ENCODE measurements at regions not wholly inside any gene's neighbourhood (a gene's known extent, or its start where the extent isn't known, plus 50 kb on each side); places are given as distances from the start of the nearest gene placed in this dataset.

GRCh38 chr4:71857713-71858451 lies 74.0 kb upstream of the GC start:
- Histone ChIP-seq H3F3A (ENCODE audit: insufficient read depth, low read length) (no peaks in the 10 kb centered on the region), H3K79me2 (ENCODE audit: insufficient read depth, low read length) (no peaks in the 10 kb centered on the region), H2AFZ (ENCODE audit: low read length) (no peak overlapping the region), H3K4me3 (ENCODE audit: low read depth, low read length, poor library complexity, severe bottlenecking) (no peak overlapping the region), H3K9me2 (ENCODE audit: low read depth, low read length) (no peaks in the 10 kb centered on the region), H3K9ac (ENCODE audit: low read length) (no peak overlapping the region), H3K4me1 (ENCODE audit: insufficient read depth, low read length, severe bottlenecking) (no peaks in the 10 kb centered on the region), H3K36me3 (ENCODE audit: insufficient read depth, low read length) (no peaks in the 10 kb centered on the region), H3K27me3 (ENCODE audit: insufficient read depth, low read length) (no peaks in the 10 kb centered on the region), H3K4me2 (ENCODE audit: low read length) (no peak overlapping the region), H3K9me3 (ENCODE audit: low read length) (peaks cover 2% of the 10 kb centered on the region; the same call in 1 of the 2 replicates), H3K27ac (ENCODE audit: low read depth, low read length, poor library complexity, severe bottlenecking) (no peak overlapping the region), H4K20me1 (ENCODE audit: insufficient read depth, low read length) (no peaks in the 10 kb centered on the region)
- TF ChIP-seq EZH2 (IDR thresholded peaks at IDR 0.05; ENCODE audit: borderline replicate concordance, low read length) (no peak), CTCF (IDR thresholded peaks at IDR 0.05; ENCODE audit: low read length) (no peak)

- no peak overlapping the region for H3K4me3 ChIP-seq (ENCODE audit: low read depth, low read length, poor library complexity, severe bottlenecking)
Observed at GRCh38 chr4:71860643-71861042, 76.8 kb upstream of the GC start.

GRCh38 chr4:71862315-71862714 lies 78.4 kb upstream of the GC start:
- TF ChIP-seq CTCF (IDR thresholded peaks at IDR 0.05; ENCODE audit: low read length) (no peak), EZH2 (IDR thresholded peaks at IDR 0.05; ENCODE audit: borderline replicate concordance, low read length) (no peak)
- Histone ChIP-seq H2AFZ (ENCODE audit: low read length) (no peak overlapping the region), H3K9me3 (ENCODE audit: low read length) (peaks cover 2% of the 10 kb centered on the region; the same call in 1 of the 2 replicates), H4K20me1 (ENCODE audit: insufficient read depth, low read length) (no peaks in the 10 kb centered on the region), H3K27ac (ENCODE audit: low read depth, low read length, poor library complexity, severe bottlenecking) (no peak overlapping the region), H3K79me2 (ENCODE audit: insufficient read depth, low read length) (no peaks in the 10 kb centered on the region), H3F3A (ENCODE audit: insufficient read depth, low read length) (no peaks in the 10 kb centered on the region), H3K4me1 (ENCODE audit: insufficient read depth, low read length, severe bottlenecking) (no peaks in the 10 kb centered on the region), H3K4me3 (ENCODE audit: low read depth, low read length, poor library complexity, severe bottlenecking) (no peak overlapping the region), H3K36me3 (ENCODE audit: insufficient read depth, low read length) (no peaks in the 10 kb centered on the region), H3K9ac (ENCODE audit: low read length) (no peak overlapping the region), H3K9me2 (ENCODE audit: low read depth, low read length) (no peaks in the 10 kb centered on the region), H3K27me3 (ENCODE audit: insufficient read depth, low read length) (no peaks in the 10 kb centered on the region), H3K4me2 (ENCODE audit: low read length) (no peak overlapping the region)

More at GRCh38 chr4:71860643-71861042, 76.8 kb upstream of the GC start:
- H3F3A ChIP-seq (ENCODE audit: insufficient read depth, low read length): no peaks in the 10 kb centered on the region
- H3K4me2 ChIP-seq (ENCODE audit: low read length): no peak overlapping the region
- TF ChIP-seq CTCF (IDR thresholded peaks at IDR 0.05; ENCODE audit: low read length): no peak
- TF ChIP-seq EZH2 (IDR thresholded peaks at IDR 0.05; ENCODE audit: borderline replicate concordance, low read length): no peak
- no peaks in the 10 kb centered on the region for H3K9me2 ChIP-seq (ENCODE audit: low read depth, low read length)
- H4K20me1 ChIP-seq (ENCODE audit: insufficient read depth, low read length): no peaks in the 10 kb centered on the region
- no peak overlapping the region for H3K27ac ChIP-seq (ENCODE audit: low read depth, low read length, poor library complexity, severe bottlenecking)
- H3K4me1 ChIP-seq (ENCODE audit: insufficient read depth, low read length, severe bottlenecking): no peaks in the 10 kb centered on the region
- no peaks in the 10 kb centered on the region for H3K36me3 ChIP-seq (ENCODE audit: insufficient read depth, low read length)
- H3K9ac ChIP-seq (ENCODE audit: low read length): no peak overlapping the region
- H3K27me3 ChIP-seq (ENCODE audit: insufficient read depth, low read length): no peaks in the 10 kb centered on the region
- H3K9me3 ChIP-seq (ENCODE audit: low read length): peaks cover 2% of the 10 kb centered on the region; the same call in 1 of the 2 replicates
- H3K79me2 ChIP-seq (ENCODE audit: insufficient read depth, low read length): no peaks in the 10 kb centered on the region
- H2AFZ ChIP-seq (ENCODE audit: low read length): no peak overlapping the region
